Glomerular endothelial cell (primary cell): ENCODE measurements at regions not wholly inside any gene's neighbourhood (a gene's known extent, or its start where the extent isn't known, plus 50 kb on each side); places are given as distances from the start of the nearest gene placed in this dataset.
"Not testable (repeated sequence)": the region's sequence is repeated elsewhere in the genome, so short reads cannot be mapped to it uniquely, and the experiment has no call there.

Source experiments
- DNase-seq: peaks from one replicate; pipeline ENCODE4 v3.0.0-alpha.2; 2011; ENCODE audit warnings: low read depth, low spot score; ENCODE audit errors: extremely low read depth

GRCh38 chr4:129248621-129249020 is 152.7 kb downstream of the C4orf33 start:
- no peak for DNase-seq

DNA sequence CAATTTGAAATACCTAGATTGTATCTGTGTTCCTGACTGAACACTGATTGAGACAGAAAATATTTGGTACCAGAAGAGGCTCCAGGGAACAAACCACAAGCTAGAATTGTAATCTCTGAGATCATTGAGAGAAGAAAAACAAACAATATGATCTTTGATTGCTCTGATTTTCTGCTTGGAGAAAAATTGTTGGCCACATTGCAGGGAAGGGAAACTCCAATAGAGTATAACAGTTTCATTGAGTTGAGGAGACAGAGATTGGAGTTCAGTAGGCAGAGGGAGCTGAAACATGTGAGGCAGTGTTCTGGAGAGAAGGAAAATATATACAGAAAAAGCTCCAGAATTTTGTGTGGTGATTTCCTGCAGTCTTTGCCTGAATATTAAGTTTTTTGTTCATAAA is 158.2 kb downstream of the C4orf33 start:
- DNase-seq: no peak

DNA sequence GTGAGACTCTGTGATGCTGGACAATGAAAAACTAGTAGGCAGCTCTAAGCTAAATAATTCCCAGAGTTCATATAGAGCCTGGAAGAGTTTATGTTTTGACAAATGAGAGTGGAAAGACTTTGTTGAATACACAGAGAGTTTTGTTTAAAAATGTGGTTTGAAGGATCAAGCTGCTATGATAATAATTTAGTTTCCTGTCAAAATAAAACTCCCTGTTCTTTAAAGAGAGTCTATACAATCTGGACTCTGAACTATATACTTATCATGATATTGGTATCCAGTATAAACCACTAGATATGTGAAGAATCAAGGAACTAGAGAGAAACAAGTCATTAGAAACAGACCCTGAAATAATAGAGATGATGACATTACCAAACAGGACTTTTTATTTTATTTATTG is 158.6 kb downstream of the C4orf33 start:
- DNase-seq: no peak

DNA sequence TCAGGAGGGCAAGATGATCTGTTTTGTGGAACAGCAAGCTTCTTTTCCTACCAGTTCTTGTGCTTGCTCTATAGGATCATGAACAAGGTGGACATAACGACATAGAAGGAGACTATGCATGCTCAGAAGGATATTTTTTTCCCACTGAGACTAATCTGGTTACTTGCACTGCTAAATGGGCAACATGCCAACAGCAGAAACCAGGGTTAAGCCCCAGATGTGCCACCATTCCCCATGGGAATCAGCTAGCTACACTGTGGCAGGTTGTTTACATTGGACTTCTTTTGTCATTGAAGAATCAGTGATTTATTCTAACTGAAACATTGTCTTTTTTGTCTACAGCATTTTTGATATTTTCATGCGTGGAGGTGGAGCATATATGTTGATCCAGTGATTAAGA is 165.6 kb downstream of the C4orf33 start:
- no peak for DNase-seq

GRCh38 chr4:129264008-129264657 is 168.2 kb downstream of the C4orf33 start:
- DNase-seq: no peak

DNA sequence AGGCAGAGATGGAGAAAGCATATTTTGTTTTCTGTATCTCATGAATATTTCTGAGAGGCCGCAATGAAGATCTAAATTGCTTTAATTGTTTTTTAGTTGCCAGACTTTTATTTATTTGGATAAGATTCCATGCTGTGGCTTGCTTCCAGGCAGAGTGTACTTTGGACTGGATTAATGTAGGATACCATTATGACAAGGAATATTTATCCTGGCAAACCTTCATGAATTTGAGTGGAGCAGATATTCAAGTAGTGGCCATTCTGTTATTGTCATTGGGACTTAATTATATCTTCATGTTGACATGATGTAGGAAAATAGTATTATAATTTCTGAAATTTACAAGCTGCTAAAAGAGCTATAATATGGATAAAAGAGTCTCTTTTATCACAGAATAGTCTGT is 182.9 kb downstream of the C4orf33 start:
- no peak for DNase-seq

GRCh38 chr4:129282293-129282692 is 186.3 kb downstream of the C4orf33 start:
- no peak for DNase-seq

GRCh38 chr4:129292194-129292593 is 196.2 kb downstream of the C4orf33 start:
- not testable (repeated sequence) for DNase-seq

GRCh38 chr4:129314781-129315180 is 218.8 kb downstream of the C4orf33 start:
- DNase-seq: no peak

- no peak for DNase-seq
These were observed 227.0 kb downstream of the C4orf33 start for GRCh38 chr4:129322920-129323319.

GRCh38 chr4:129323658-129324057 is 227.7 kb downstream of the C4orf33 start:
- no peak for DNase-seq

GRCh38 chr4:129326571-129327460 is 230.9 kb downstream of the C4orf33 start:
- no peak for DNase-seq

DNA sequence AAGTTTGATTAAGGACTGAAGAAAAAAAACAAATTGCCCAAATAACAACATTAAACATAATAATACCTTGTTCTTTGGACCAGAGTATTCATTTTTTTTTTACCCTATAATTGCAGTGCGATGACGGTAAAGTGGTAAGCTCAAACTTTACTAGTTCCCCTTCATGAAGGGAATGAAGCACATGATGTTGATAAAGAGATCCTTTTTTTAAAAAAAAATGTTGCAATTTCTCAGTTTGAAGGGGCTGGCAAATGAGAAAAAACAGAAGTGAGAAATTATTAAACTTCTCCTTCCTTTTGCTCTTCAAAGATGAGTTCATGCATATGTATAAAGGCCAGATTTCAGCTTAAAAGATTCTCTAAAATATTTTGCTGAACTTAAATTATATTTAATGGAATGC is 231.7 kb downstream of the C4orf33 start:
- no peak for DNase-seq

- no peak for DNase-seq
These were observed 232.2 kb downstream of the C4orf33 start for GRCh38 chr4:129328162-129328561.

GRCh38 chr4:129334136-129334535 is 238.2 kb downstream of the C4orf33 start:
- no peak for DNase-seq

DNA sequence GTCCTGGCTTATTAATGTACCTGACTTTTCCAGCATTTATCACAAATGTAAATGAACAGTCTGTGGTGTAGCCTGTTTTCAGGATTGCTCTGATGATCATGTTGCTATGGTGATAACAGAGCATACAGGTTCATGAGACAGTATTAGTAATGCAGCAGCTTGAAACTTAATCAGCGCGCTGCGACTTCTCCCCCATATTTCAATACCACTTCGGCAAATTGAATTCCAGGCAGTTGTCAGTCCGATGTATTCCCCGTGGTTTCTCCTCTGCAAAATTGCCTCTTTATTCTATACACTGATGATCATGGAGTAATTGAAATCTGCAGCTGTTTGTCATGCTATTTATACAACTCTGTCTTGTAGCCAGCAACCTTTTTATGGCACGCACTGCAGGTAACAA is 239.3 kb downstream of the C4orf33 start:
- no peak for DNase-seq

DNA sequence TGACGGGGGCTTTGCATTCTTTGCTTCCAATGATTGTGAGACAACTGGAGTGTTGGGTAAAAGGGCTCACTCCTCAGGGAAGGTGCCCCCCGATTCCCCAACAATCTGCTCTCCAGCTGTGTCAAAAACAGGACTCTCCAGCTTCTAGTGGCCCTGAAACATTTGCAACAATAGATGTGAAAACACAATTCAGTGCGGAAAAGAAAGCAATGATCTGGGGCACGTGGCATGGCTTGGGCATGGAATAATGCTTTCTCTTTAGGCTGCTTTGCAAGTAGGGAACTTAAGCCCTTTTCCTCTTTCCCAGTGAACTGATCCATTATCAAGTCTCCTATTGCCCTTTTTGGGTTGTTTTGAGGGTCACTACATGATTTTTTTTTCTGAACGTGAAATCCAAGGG is 239.9 kb downstream of the C4orf33 start:
- no peak for DNase-seq

DNA sequence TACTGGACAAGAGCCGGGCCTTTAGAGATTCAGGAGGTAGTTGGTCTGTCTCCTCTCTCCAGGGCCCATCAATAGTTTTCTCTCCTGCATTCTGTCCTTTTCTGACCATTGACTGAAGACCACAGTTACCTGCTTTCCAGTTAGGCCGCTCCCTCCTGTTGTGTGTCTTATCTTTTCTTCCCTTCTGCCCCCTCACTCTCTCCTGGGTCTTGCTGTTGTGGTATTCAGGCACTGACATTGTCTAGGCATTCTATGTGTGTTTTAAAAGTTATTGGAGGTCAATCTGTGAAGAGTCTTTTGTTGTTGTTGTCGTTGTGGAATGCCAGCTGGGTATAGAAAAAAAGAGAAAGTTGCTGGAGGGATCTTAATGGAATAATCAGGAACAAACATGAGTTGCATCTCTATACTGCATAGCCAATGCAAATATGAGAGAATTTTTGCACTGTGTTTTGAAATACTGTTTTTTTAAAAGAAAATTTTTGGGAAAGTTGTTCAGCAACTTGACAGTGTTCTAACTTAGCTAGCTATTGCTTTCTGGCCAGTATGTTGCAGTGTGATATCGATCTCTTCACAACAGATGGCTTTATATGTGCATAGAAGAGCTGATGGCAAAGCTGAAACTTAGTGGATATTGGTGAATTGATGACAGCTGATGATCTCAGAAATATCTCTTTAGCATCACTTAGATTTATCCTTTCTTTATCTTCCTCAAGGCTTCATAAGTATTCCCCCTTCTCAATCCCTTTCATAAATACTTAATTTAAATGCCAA is 240.7 kb downstream of the C4orf33 start:
- no peak for DNase-seq

DNA sequence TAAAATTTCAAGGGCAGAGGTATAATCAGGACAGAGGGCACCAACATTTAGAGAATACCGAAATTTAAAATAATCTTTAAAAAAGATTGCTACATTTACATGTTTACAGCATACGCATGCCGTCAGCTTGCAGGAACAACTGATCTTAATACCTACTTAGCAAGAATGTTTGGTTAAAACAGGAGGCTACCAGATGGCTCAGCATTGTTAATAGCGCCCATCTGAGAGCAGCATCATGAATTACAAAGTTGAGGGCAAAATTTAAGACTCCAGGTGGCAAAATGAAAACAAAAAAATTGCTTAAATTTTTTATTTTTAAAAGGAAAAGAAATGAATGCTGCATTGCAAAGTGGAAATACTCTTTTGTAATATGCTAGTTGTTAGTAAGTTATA is 241.3 kb downstream of the C4orf33 start:
- DNase-seq: no peak

GRCh38 chr4:129342819-129343408 is 247.0 kb downstream of the C4orf33 start:
- no peak for DNase-seq

DNA sequence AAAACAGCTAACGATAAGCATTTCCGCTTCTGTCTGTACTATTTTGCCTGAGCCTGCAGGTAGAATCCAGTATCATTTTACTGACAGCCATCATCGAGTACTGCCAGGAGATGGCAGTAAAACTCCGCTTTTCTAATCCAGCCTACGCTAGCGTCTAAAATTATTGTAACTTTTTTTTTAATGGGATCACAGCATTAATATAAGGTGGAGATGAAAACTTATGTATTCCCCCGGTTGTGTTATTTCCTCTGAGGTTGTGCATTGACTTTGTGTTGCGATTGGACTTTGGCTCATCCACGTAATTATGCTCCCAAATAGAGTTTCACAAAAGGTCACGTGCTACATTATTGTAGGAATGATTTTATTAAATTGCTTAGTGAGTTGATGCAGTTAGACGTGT is 248.1 kb downstream of the C4orf33 start:
- DNase-seq: no peak
